GM21515 (cell line): ENCODE measurements at regions not wholly inside any gene's neighbourhood (a gene's known extent, or its start where the extent isn't known, plus 50 kb on each side); places are given as distances from the start of the nearest gene placed in this dataset.
"Not testable (repeated sequence)": the region's sequence is repeated elsewhere in the genome, so short reads cannot be mapped to it uniquely, and the experiment has no call there.

ENCODE experiments used
- ATAC-seq: cut with Tn5 transposase; IDR thresholded peaks from one replicate; pipeline ENCODE4 v1.9.1; 2021; ENCODE audit not compliant: unreplicated experiment

DNA sequence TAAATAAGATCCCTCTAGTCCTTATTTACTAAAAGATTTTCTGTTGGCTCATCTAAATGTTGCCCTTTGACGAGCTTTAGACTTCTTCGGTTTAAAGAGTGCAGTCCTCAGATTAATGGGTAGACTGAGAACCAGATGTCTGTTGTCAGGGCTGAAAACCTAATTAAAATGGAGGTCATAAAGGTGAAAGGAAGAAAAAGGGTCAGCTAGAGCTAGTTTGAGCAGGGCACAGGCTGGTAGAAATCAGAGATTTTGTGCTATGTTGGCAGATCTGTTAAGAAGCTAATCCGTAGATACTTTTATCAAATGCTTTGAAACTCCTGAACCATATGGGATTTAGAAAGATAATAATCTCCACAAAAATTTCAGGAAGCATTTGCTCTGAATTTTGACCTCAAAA is 959.0 kb downstream of the PLA2G4A start:
- ATAC-seq = no peak

DNA sequence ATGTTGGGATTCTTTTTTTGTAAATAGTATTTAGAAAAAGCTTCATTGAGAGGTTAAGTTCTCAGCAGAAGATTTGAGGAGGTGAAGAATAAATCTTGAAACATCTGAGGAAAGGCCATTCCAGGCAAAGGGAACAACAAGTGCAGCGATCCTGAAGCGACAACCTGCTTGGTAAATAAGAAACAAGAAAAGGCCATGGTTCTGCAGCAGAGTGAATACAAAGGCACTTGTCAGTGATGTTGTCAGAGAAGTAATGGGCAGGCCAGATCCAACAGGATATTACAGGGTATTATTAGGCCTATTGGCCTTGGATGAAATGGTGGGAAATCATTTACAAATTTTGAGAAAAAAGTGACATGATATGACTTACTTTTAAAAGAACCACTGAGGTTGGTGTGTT is 960.0 kb downstream of the PLA2G4A start:
- no peak for ATAC-seq

- no peak for ATAC-seq
Measured at GRCh38 chr1:187790724-187791123, 962.0 kb downstream of the PLA2G4A start.

- ATAC-seq = no peak
Measured at GRCh38 chr1:187794561-187794960, 965.8 kb downstream of the PLA2G4A start.

- ATAC-seq = no peak
Measured at GRCh38 chr1:187809549-187809948, 980.8 kb downstream of the PLA2G4A start.

DNA sequence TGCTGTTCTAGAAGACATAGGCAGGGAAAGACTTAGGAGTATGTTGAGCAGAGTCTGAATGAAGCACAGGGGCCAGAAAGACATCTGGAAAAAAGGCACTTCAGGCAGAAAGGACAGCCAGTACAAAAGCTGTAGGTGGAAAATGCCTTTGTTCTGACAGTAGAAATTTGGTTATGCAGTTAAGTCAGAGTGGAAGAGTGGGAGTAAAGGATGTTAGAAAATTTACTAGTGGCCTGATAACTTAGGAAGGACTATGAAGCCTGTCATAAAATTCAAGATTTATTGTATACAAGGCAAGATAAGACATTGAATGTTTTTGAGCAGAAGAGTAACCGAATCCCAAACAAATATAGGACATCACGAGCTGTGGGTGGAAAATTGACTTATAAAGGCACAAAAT is 987.9 kb downstream of the PLA2G4A start:
- ATAC-seq = no peak

DNA sequence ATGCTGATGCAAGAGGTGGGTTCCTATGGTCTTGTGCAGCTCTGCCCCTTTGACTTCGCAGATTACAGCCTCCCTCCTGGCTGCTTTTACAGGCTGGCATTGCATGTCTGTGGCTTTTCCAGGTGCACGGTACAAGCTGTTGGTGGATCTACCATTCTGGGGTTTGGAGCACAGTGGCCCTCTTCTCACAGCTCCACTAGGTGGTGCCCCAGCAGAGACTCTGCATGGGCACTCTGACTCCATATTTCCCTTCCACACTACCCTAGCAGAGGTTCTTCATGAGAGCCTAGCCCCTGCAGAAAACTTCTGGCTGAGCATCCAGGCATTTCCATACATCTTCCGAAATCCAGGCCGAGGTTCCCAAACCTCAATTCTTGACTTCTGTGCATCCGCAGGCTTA is 989.0 kb downstream of the PLA2G4A start:
- no peak for ATAC-seq

- no peak for ATAC-seq
Measured at GRCh38 chr1:187819086-187819485, 990.3 kb downstream of the PLA2G4A start.

GRCh38 chr1:187836557-187836956 is 1007.8 kb downstream of the PLA2G4A start:
- ATAC-seq = no peak

DNA sequence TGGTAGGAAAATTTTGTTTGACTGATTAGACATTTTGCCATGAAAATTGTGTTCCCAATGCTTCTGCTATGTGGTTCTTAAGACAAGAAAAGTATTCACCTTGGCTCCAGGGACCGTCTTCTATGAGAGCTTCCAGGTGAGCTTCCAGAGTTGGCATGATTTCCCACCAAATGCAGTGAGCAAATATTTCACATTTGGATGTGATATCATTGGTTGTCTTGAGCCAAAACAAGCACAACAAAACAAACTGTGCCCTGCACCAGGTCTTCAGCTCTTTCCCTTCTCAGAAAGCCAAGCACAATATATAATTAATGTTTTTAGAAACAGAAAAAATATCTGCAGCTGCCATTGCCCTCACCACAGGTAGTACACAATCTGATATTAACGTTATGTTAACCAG is 1009.0 kb downstream of the PLA2G4A start:
- ATAC-seq = no peak

GRCh38 chr1:187838335-187839293 is 1009.9 kb downstream of the PLA2G4A start:
- no peak for ATAC-seq

DNA sequence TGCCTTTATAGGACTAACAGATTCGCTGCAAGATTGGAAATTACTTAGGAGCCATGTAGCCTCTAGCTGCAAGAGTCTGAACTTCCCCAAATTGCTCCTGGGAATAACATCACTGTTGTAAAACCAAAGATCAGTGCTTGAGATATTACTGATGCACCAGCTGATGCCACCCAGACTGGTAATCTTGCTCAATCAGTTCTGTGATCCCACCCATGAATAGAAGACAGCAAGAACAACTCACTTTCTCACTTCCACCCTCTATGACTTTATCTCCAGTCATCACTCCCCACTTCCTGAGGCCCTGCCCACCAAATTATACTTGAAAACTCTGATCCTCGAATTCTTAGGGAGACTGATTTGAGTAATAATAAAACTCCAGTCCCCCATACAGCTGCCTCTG is 1011.1 kb downstream of the PLA2G4A start:
- ATAC-seq = no peak

DNA sequence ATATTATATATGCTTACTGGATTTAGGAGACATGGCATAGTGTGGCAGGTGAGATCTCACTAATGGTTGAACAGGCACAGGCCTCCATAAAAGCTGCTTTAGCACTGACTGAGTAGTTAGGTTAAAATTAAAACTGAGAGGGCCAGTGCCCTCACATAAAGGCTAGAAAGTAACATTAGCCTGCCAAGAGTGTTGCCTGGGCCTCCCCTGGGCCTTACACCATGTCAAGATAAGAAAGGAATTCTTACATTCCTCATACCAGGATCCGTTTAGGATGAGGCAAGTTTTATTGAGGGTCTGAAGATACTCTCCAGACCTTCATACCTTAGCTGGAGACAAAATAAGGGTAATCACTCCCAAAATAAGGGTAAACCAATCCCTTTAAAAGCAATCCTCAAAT is 1011.8 kb downstream of the PLA2G4A start:
- ATAC-seq = no peak

DNA sequence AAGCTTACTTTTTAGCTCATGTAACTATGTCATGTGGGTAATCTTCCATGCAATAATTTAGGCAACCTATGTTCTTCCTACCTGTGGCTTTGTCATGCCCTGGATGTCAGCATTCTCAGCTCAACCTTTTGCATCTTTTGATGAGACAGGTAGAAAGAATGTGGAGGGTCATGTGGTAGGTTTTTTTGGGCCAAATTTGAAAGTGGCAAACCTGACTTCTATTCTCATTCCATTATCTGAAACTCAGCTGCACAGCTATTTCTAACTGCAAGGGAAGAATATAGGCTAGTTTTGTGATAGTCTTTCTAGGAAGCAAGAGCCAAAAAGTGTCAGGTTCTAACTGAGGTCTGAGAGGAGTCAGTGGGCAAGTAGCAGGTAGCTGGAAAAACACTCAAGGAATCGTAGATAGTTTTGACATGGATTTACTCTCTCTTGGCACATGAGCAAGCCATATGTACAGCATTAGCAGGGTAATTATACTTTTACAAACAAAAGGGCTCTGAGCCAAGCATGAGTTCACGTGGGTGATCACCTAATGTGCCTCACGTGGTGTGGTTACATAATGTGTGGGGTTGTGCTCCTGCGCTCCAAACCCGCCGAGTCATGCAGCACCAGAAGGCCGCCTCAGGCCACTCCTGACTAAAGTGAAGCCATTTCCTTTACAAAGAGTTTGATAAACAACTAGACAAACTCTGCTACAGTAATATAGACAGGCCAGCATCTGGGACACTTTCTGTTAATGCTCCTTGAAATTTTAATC is 1013.8 kb downstream of the PLA2G4A start:
- ATAC-seq = no peak

GRCh38 chr1:187844313-187844712 is 1015.6 kb downstream of the PLA2G4A start:
- no peak for ATAC-seq

DNA sequence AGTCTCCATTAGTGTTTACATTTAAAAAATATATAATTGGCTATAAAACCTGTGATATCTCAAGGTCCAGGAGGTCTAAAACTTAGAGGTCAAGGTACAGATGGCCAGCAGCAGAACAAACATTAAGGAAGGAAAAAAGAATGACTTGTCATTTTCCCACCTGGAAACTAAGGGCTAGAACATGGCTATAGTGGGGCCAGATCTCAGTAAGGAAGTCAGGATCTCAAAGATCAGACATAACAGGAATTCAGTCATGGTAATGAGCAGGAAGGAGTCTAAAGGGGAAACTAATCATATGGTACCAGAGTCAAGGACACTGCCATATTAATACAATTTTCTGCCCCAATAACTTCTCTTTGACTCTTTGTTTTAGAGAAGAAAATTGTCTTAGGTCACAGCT is 1018.8 kb downstream of the PLA2G4A start:
- ATAC-seq = no peak

DNA sequence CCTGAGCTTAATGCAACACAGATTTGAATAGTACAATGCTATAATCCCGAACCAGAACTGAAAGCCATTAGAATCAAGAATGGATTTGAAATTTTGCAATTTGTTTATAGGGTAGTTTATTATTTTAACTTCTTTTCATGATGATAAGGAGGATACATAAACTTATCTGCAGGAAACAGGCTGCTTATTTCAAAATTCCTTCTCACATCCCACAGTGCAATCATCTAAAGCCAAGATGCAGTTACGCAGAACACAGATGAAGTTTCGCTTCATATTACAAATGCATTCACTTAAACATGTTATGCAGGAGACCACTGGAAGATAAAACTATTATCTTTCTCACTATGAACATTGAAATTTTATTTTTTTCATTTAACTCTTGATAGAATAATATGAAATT is 1019.6 kb downstream of the PLA2G4A start:
- ATAC-seq = no peak

DNA sequence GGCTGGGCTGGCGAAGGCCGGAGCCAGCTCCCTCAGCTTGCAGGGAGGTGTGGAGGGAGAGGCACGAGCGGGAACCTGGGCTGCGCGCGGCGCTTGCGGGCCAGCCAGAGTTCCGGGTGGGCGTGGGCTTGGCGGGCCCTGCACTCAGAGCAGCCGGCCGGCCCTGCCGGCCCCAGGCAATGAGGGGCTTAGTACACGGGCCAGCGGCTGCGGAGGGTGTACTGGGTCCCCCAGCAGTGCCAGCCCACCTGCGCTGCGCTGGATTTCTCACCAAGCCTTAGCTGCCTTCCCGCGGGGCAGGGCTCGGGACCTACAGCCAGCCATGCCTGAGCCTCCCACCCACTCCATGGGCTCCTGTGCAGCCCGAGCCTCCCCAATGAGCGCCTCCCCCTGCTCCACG is 1021.4 kb downstream of the PLA2G4A start:
- ATAC-seq = not testable (repeated sequence)

DNA sequence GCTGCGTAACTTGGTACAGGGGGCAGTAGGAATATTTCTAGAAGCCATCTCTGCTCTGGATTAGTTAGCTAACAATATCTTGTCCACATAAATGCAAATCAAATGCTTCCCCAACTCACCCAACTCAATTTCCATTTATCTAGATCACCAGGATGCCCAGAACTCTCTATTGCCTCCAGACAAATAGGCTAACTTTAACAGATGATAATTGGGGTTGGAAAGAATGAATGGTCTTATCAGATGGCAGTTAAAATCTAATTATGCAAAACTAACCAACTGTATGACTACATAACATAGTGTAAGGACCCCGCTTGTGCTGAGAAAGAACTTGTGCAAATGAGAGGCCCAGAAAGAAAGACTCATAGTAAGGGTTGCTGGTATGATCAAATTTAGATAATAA is 1024.8 kb downstream of the PLA2G4A start:
- no peak for ATAC-seq

- ATAC-seq = no peak
Measured at GRCh38 chr1:187854457-187854856, 1025.7 kb downstream of the PLA2G4A start.

GRCh38 chr1:187862506-187862905 is 1033.8 kb downstream of the PLA2G4A start:
- no peak for ATAC-seq

DNA sequence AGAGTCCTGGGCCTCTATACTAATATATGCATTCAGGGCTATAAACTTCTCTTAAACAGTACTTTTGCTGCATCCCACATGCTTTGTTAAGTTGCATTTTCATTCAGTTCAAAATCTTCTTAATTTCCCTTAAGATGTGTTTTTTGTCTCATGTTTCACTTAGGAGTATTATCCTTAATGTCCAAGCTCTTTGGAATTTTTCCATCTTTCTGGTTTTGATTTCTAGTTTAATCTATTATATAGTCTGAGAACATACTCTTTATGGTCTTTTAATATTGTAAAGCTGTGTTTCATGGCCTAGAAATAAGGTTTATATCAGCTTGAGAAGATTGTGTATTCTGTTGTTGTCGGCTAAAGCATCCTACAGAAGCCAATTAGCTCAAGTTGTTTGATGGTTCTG is 1041.8 kb downstream of the PLA2G4A start:
- no peak for ATAC-seq
